ENCODE measurements at regions not wholly inside any gene's neighbourhood (a gene's known extent, or its start where the extent isn't known, plus 50 kb on each side); places are given as distances from the start of the nearest gene placed in this dataset.

DNA sequence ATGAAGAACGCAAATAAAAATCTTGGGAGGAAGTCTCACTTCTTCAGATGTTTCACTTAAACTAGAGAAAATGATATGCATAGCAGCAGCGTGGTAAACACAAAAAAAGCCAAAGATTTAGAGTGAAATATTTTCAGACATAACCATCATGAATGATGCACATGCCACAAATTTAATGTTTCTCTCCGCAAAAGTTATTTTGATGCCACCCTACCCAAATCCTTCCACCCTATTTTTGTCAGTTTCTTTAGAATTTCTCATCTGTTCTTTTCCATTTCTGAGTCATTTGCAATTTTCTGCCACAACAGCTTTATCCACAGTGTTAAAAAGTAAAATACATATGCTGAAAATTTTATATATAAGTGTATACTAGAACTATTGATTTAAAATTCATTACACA, 1663.7 kb upstream of the ADGRL3 start:
- CTCF ChIA-PET, result no interaction called here
- no peak overlapping the region for H3K27ac ChIP-seq (ENCODE audit: low read depth, low read length, poor library complexity, severe bottlenecking)
- intact Hi-C loops (cut with micrococcal nuclease; ENCODE audit: unreplicated experiment), result no loop called here
- no peak overlapping the region for H3K4me3 ChIP-seq (ENCODE audit: low read depth, low read length, poor library complexity, severe bottlenecking)
- POLR2A ChIA-PET (ENCODE audit: low non-redundant PET), result no interaction called here
- H3K4me1 ChIP-seq (ENCODE audit: insufficient read depth, low read length, poor library complexity, severe bottlenecking), result no peaks in the 10 kb centered on the region
- no peaks in the 10 kb centered on the region for H3K9me3 ChIP-seq (ENCODE audit: low read depth, low read length, poor library complexity, severe bottlenecking)
- H3K36me3 ChIP-seq (ENCODE audit: insufficient read depth, low read length, poor library complexity, severe bottlenecking), result no peaks in the 10 kb centered on the region
- TF ChIP-seq CTCF (conservative IDR thresholded peaks at IDR 0.05; ENCODE audit: low read depth, low read length) (no peak), EZH2 (IDR thresholded peaks at IDR 0.05; ENCODE audit: borderline replicate concordance, low read depth, low read length, poor library complexity, severe bottlenecking) (no peak)
- no peaks in the 10 kb centered on the region for H3K27me3 ChIP-seq (replicated peaks; ENCODE audit: insufficient read depth, low read depth, low read length, poor library complexity)
- no TSS peak for BruUV-seq (replicated peaks)
- no peak for DNase-seq (ENCODE audit: low spot score)

GRCh38 chr4:59537246-59537886, 1662.8 kb upstream of the ADGRL3 start:
- no peaks in the 10 kb centered on the region for H3K9me3 ChIP-seq (ENCODE audit: low read depth, low read length, poor library complexity, severe bottlenecking)
- DNase-seq (ENCODE audit: low spot score), result no peak
- ChIA-PET POLR2A (ENCODE audit: low non-redundant PET) (no interaction called here), CTCF (no interaction called here)
- BruUV-seq (replicated peaks), result no TSS peak
- H3K36me3 ChIP-seq (ENCODE audit: insufficient read depth, low read length, poor library complexity, severe bottlenecking), result no peaks in the 10 kb centered on the region
- H3K4me3 ChIP-seq (ENCODE audit: low read depth, low read length, poor library complexity, severe bottlenecking), result no peak overlapping the region
- H3K27ac ChIP-seq (ENCODE audit: low read depth, low read length, poor library complexity, severe bottlenecking), result no peak overlapping the region
- no peak for TF ChIP-seq CTCF (conservative IDR thresholded peaks at IDR 0.05; ENCODE audit: low read depth, low read length)
- no peak for TF ChIP-seq EZH2 (IDR thresholded peaks at IDR 0.05; ENCODE audit: borderline replicate concordance, low read depth, low read length, poor library complexity, severe bottlenecking)
- no peaks in the 10 kb centered on the region for H3K4me1 ChIP-seq (ENCODE audit: insufficient read depth, low read length, poor library complexity, severe bottlenecking)
- intact Hi-C loops (cut with micrococcal nuclease; ENCODE audit: unreplicated experiment), result no loop called here
- no peaks in the 10 kb centered on the region for H3K27me3 ChIP-seq (replicated peaks; ENCODE audit: insufficient read depth, low read depth, low read length, poor library complexity)

- intact Hi-C loops (cut with micrococcal nuclease; ENCODE audit: unreplicated experiment), result no loop called here
- no TSS peak for BruUV-seq (replicated peaks)
- no peak overlapping the region for H3K4me3 ChIP-seq (ENCODE audit: low read depth, low read length, poor library complexity, severe bottlenecking)
- DNase-seq (ENCODE audit: low spot score), result no peak
- no peaks in the 10 kb centered on the region for H3K27me3 ChIP-seq (replicated peaks; ENCODE audit: insufficient read depth, low read depth, low read length, poor library complexity)
- POLR2A ChIA-PET (ENCODE audit: low non-redundant PET), result no interaction called here
- H3K4me1 ChIP-seq (ENCODE audit: insufficient read depth, low read length, poor library complexity, severe bottlenecking), result no peaks in the 10 kb centered on the region
- CTCF ChIA-PET, result no interaction called here
- H3K9me3 ChIP-seq (ENCODE audit: low read depth, low read length, poor library complexity, severe bottlenecking), result no peaks in the 10 kb centered on the region
- no peaks in the 10 kb centered on the region for H3K36me3 ChIP-seq (ENCODE audit: insufficient read depth, low read length, poor library complexity, severe bottlenecking)
- TF ChIP-seq EZH2 (IDR thresholded peaks at IDR 0.05; ENCODE audit: borderline replicate concordance, low read depth, low read length, poor library complexity, severe bottlenecking), result no peak
- TF ChIP-seq CTCF (conservative IDR thresholded peaks at IDR 0.05; ENCODE audit: low read depth, low read length), result no peak
- no peak overlapping the region for H3K27ac ChIP-seq (ENCODE audit: low read depth, low read length, poor library complexity, severe bottlenecking)
Measured at GRCh38 chr4:59539401-59539800, 1660.7 kb upstream of the ADGRL3 start.
